Osteoblast (primary cell): ENCODE measurements at regions not wholly inside any gene's neighbourhood (a gene's known extent, or its start where the extent isn't known, plus 50 kb on each side); places are given as distances from the start of the nearest gene placed in this dataset.

Source experiments
- DNase-seq: peaks from one replicate; pipeline ENCODE4 v3.0.0; 2011; ENCODE audit warnings: low spot score, mixed read lengths; ENCODE audit not compliant: insufficient read length; ENCODE audit errors: missing footprints
- H2AFZ ChIP-seq: 2 replicates; pipeline ENCODE4 v1.6.0; 2011; ENCODE audit warnings: mild to moderate bottlenecking, low read length
- H3K27ac ChIP-seq: 2 replicates; pipeline ENCODE4 v1.5.1; 2011; ENCODE audit warnings: mild to moderate bottlenecking, low read depth, low read length, moderate library complexity
- H3K27me3 ChIP-seq: 2 replicates; pipeline ENCODE4 v1.6.0; 2012; ENCODE audit warnings: mild to moderate bottlenecking, control low read depth, inconsistent platforms, low read length, moderate library complexity; ENCODE audit not compliant: insufficient read depth
- H3K36me3 ChIP-seq: 2 replicates; pipeline ENCODE4 v1.5.1; 2011; ENCODE audit warnings: mild to moderate bottlenecking, low read length, control low read depth, moderate library complexity; ENCODE audit not compliant: insufficient read depth
- H3K4me1 ChIP-seq: 2 replicates; pipeline ENCODE4 v1.5.1; 2011; ENCODE audit warnings: mild to moderate bottlenecking, low read length, control low read depth, moderate library complexity; ENCODE audit not compliant: insufficient read depth
- H3K4me2 ChIP-seq: 2 replicates; pipeline ENCODE4 v1.6.0; 2011; ENCODE audit warnings: mild to moderate bottlenecking, low read length; ENCODE audit not compliant: insufficient read depth
- H3K4me3 ChIP-seq: fragments of 200-600 bp; sonication (generic); 3 replicates; pipeline ENCODE4 v1.5.1; 2012; ENCODE audit warnings: mild to moderate bottlenecking, low read length, inconsistent platforms; ENCODE audit not compliant: insufficient read depth
- H3K79me2 ChIP-seq: 2 replicates; pipeline ENCODE4 v1.6.0; 2012; ENCODE audit warnings: mild to moderate bottlenecking, low read length, control low read depth, inconsistent platforms; ENCODE audit not compliant: insufficient read depth
- H3K9me3 ChIP-seq: 2 replicates; pipeline ENCODE4 v1.5.1; 2011; ENCODE audit warnings: low read depth, low read length, control low read depth
- H4K20me1 ChIP-seq: 2 replicates; pipeline ENCODE4 v1.6.0; 2012; ENCODE audit warnings: mild to moderate bottlenecking, low read length, control low read depth; ENCODE audit not compliant: insufficient read depth
- CTCF ChIP-seq: IDR thresholded peaks from 2 replicates; pipeline ENCODE4 v1.5.1; 2011; ENCODE audit warnings: mild to moderate bottlenecking, low read depth, low read length, moderate library complexity; ENCODE audit errors: extremely low read depth

DNA sequence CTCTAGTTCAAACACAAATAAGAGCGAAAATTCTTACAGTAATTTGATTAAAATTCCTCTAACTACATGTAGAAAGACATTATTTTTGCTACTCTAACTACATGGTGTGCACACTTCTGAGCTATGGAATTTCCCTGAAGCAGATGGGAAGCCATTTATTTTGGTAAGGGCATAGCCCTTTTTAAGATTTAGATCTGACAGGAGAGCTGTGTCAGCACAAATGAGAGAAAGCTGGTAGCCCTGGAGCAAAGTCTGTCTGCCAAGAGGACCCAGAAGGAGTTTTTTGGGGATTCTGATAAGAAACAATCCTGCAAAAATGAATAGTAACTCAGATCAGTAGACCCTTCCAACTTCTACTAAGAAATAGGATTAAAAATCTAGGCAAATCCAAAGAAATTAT, 595.9 kb upstream of the MEF2C start:
- Histone ChIP-seq H4K20me1 (no peaks in the 10 kb centered on the region), H3K4me2 (no peak overlapping the region), H3K27me3 (no peaks in the 10 kb centered on the region), H3K27ac (no peak overlapping the region), H3K9me3 (no peaks in the 10 kb centered on the region), H2AFZ (no peak overlapping the region), H3K4me1 (peaks cover 5% of the 10 kb centered on the region), H3K4me3 (no peak overlapping the region), H3K79me2 (no peaks in the 10 kb centered on the region), H3K36me3 (no peaks in the 10 kb centered on the region)
- no peak for TF ChIP-seq CTCF
- no peak for DNase-seq

- H3K79me2 ChIP-seq = no peaks in the 10 kb centered on the region
- H3K36me3 ChIP-seq = no peaks in the 10 kb centered on the region
- H2AFZ ChIP-seq = peak overlapping the region; percentile 30
- H3K27ac ChIP-seq = peak overlapping the region; percentile 34
- DNase-seq = peak; percentile 76
- no peak for TF ChIP-seq CTCF
- H3K27me3 ChIP-seq = no peaks in the 10 kb centered on the region
- no peaks in the 10 kb centered on the region for H3K9me3 ChIP-seq
- H3K4me3 ChIP-seq = peak overlapping the region; percentile 36
- H3K4me2 ChIP-seq = peak overlapping the region; percentile 63
- no peaks in the 10 kb centered on the region for H4K20me1 ChIP-seq
- H3K4me1 ChIP-seq = peaks cover 28% of the 10 kb centered on the region
Observed at GRCh38 chr5:89473196-89473595, 590.2 kb upstream of the MEF2C start.

DNA sequence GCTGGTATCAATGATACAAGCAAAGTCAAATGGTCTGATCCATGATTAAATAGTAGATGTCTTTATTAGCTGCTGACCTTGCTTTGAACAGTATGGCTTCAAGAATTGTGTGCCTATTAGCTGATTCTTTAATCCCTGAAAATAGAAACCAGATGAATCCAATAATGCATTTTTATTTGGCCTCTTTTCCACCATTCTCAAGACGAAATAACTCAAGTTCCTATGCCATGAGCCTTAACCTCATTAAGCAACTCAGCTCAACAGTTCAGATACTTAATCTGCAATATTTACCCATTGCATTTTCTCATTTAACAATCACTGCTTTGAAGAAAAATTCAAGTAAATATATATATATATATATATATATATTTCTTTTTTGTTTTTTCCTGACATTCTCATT, 588.6 kb upstream of the MEF2C start:
- no peaks in the 10 kb centered on the region for H3K36me3 ChIP-seq
- no peak overlapping the region for H2AFZ ChIP-seq
- H3K27me3 ChIP-seq = no peaks in the 10 kb centered on the region
- TF ChIP-seq CTCF = no peak
- no peak for DNase-seq
- H3K4me3 ChIP-seq = no peak overlapping the region
- H3K9me3 ChIP-seq = no peaks in the 10 kb centered on the region
- no peaks in the 10 kb centered on the region for H4K20me1 ChIP-seq
- H3K27ac ChIP-seq = no peak overlapping the region
- H3K4me2 ChIP-seq = no peak overlapping the region
- H3K4me1 ChIP-seq = peaks cover 28% of the 10 kb centered on the region
- H3K79me2 ChIP-seq = no peaks in the 10 kb centered on the region

DNA sequence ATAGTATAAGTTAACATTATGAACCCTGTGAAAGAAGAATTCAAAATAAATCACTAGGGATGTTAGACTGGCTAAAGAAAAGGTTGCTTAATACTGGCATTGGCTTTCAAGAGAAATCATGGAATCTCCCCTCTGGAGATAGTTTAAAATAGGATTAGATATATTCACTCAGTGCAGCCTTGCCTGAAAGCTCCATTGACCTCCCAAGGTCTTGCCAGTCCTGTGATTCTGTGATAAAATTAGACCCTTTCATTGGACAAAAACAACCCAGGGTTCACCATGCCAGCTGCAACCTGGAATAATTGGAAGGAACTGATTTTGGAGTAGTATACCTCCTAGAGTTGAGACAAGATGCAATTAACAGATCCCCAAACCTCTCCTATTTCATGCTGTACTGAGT, 588.1 kb upstream of the MEF2C start:
- Histone ChIP-seq H3K27ac (no peak overlapping the region), H3K4me3 (no peak overlapping the region), H2AFZ (no peak overlapping the region), H3K4me1 (peaks cover 28% of the 10 kb centered on the region), H3K4me2 (no peak overlapping the region), H3K36me3 (no peaks in the 10 kb centered on the region), H4K20me1 (no peaks in the 10 kb centered on the region), H3K9me3 (no peaks in the 10 kb centered on the region), H3K79me2 (no peaks in the 10 kb centered on the region), H3K27me3 (no peaks in the 10 kb centered on the region)
- DNase-seq = no peak
- no peak for TF ChIP-seq CTCF
